IMR-90 (cell line): ENCODE measurements at regions not wholly inside any gene's neighbourhood (a gene's known extent, or its start where the extent isn't known, plus 50 kb on each side); places are given as distances from the start of the nearest gene placed in this dataset.

Experiments
- ATAC-seq: fragments of 200-7000 bp; cut with Tn5 transposase; 2 replicates; pipeline ENCODE4 v1.9.1; 2020; ENCODE audit warnings: low read depth, mild to moderate bottlenecking, moderate library complexity
- BruUV-seq: library from RNA; stranded (reverse); fragments of 400-500 nt; replicated peaks from 2 replicates; lab custom pipeline; 2021; lab: Mats Ljungman, UMichigan
- CTCF ChIA-PET: fragments of 300-600 bp; formaldehyde crosslinking; extraction: SDS; loops from one replicate; lab custom pipeline; 2021; ENCODE audit warnings: antibody characterized with exemption; lab: Yijun Ruan, JAX
- POLR2A ChIA-PET: fragments of 300-600 bp; sonication (Branson Sonifier 250); formaldehyde crosslinking; loops from one replicate; lab custom pipeline; 2022; ENCODE audit warnings: antibody characterized with exemption; ENCODE audit not compliant: unreplicated experiment; lab: Charles Lee
- DNase-seq: peaks from one replicate; pipeline ENCODE4 v3.0.0; 2013
- H2AFZ ChIP-seq: replicated peaks from 2 replicates; pipeline ENCODE3; 2013; ENCODE audit warnings: low read length, mild to moderate bottlenecking; ENCODE audit not compliant: poor library complexity
- H2AK5ac ChIP-seq: 2 replicates; pipeline ENCODE4 v1.6.1; 2013; ENCODE audit warnings: low read depth, low read length, inconsistent platforms
- H2AK9ac ChIP-seq: replicated peaks from 2 replicates; pipeline ENCODE3; 2013; ENCODE audit warnings: mild to moderate bottlenecking, low read depth, low read length, moderate library complexity; ENCODE audit not compliant: poor library complexity
- H2BK120ac ChIP-seq: 2 replicates; pipeline ENCODE4 v1.6.1; 2013; ENCODE audit warnings: low read depth, low read length, inconsistent platforms
- H2BK15ac ChIP-seq: 3 replicates; pipeline ENCODE4 v1.6.1; 2013; ENCODE audit warnings: low read depth, low read length, inconsistent platforms
- H2BK20ac ChIP-seq: 2 replicates; pipeline ENCODE4 v1.6.1; 2013; ENCODE audit warnings: low read depth, mild to moderate bottlenecking, inconsistent platforms, low read length, moderate library complexity
- H2BK5ac ChIP-seq: 2 replicates; pipeline ENCODE4 v1.6.1; 2013; ENCODE audit warnings: mild to moderate bottlenecking, low read depth, low read length, inconsistent platforms; ENCODE audit not compliant: poor library complexity, severe bottlenecking
- H3K14ac ChIP-seq: replicated peaks from 2 replicates; pipeline ENCODE4 v1.6.1; 2013; ENCODE audit warnings: low read depth, low read length, inconsistent platforms
- H3K18ac ChIP-seq: 2 replicates; pipeline ENCODE4 v1.6.1; 2013; ENCODE audit warnings: low read depth, low read length, control low read depth
- H3K23ac ChIP-seq: 2 replicates; pipeline ENCODE4 v1.6.1; 2013; ENCODE audit warnings: low read depth, low read length, inconsistent platforms
- H3K27ac ChIP-seq: 2 replicates; pipeline ENCODE4 v1.5.1; 2013; ENCODE audit warnings: mild to moderate bottlenecking, control low read depth, low read length; ENCODE audit not compliant: insufficient read depth
- H3K27me3 ChIP-seq: 2 replicates; pipeline ENCODE4 v1.6.1; 2013; ENCODE audit warnings: low read length; ENCODE audit not compliant: control insufficient read depth, insufficient read depth
- H3K36me3 ChIP-seq: 2 replicates; pipeline ENCODE4 v1.6.1; 2013; ENCODE audit warnings: low read length, mixed read lengths; ENCODE audit not compliant: control insufficient read depth, insufficient read depth
- H3K4ac ChIP-seq: 2 replicates; pipeline ENCODE4 v1.6.1; 2013; ENCODE audit warnings: low read depth, low read length, inconsistent platforms
- H3K4me1 ChIP-seq: 2 replicates; pipeline ENCODE4 v1.6.1; 2013; ENCODE audit warnings: low read length, mixed read lengths; ENCODE audit not compliant: control insufficient read depth, insufficient read depth
- H3K4me2 ChIP-seq: 2 replicates; pipeline ENCODE4 v1.6.1; 2013; ENCODE audit warnings: low read depth, mild to moderate bottlenecking, control low read depth, low read length, moderate library complexity
- H3K4me3 ChIP-seq: 2 replicates; pipeline ENCODE4 v1.5.1; 2013; ENCODE audit warnings: low read depth, mild to moderate bottlenecking, control low read depth, low read length, moderate library complexity; ENCODE audit not compliant: insufficient read depth
- H3K56ac ChIP-seq: 2 replicates; pipeline ENCODE4 v1.6.1; 2013; ENCODE audit warnings: low read length, inconsistent platforms; ENCODE audit not compliant: insufficient read depth; ENCODE audit errors: extremely low read depth
- H3K79me1 ChIP-seq, 2 experiments: 2 replicates each; pipeline ENCODE4 v1.6.1; 2013; ENCODE audit warnings: low read length in 2 of 2, inconsistent platforms in 1 of 2, low read depth in 1 of 2
- H3K9ac ChIP-seq: 2 replicates; pipeline ENCODE4 v1.6.1; 2013; ENCODE audit warnings: low read depth, low read length, control low read depth
- H3K9me1 ChIP-seq: 2 replicates; pipeline ENCODE4 v1.6.1; 2013; ENCODE audit warnings: low read length, inconsistent platforms; ENCODE audit not compliant: insufficient read depth
- H3K9me3 ChIP-seq: 2 replicates; pipeline ENCODE4 v1.6.1; 2013; ENCODE audit warnings: low read length; ENCODE audit not compliant: control insufficient read depth, insufficient read depth
- H4K20me1 ChIP-seq: 2 replicates; pipeline ENCODE4 v1.6.1; 2013; ENCODE audit warnings: low read length, inconsistent platforms; ENCODE audit not compliant: insufficient read depth
- H4K5ac ChIP-seq: 2 replicates; pipeline ENCODE4 v1.6.1; 2013; ENCODE audit warnings: mild to moderate bottlenecking, low read depth, low read length, control low read depth
- H4K8ac ChIP-seq, 2 experiments: 2 replicates each; pipeline ENCODE4 v1.6.1; 2013; ENCODE audit warnings: low read depth in 2 of 2, low read length in 2 of 2, control low read depth in 1 of 2, inconsistent platforms in 1 of 2
- H4K91ac ChIP-seq: 2 replicates; pipeline ENCODE4 v1.6.1; 2013; ENCODE audit warnings: low read depth, low read length, inconsistent platforms; ENCODE audit not compliant: insufficient read depth
- RCOR1 ChIP-seq: IDR thresholded peaks from 2 replicates; pipeline ENCODE4 v1.6.1; 2012; ENCODE audit warnings: mild to moderate bottlenecking, low read length, improper control_type of control experiment; ENCODE audit not compliant: insufficient replicate concordance
- WGBS, 2 experiments: methylation state at CpG; one replicate each; pipeline versions ENCODE4 v1.1.5 to v1.1.7; 2013; ENCODE audit warnings: missing lambda C conversion rate in 2 of 2; ENCODE audit not compliant: insufficient read length in 1 of 2; ENCODE audit errors: extremely low coverage in 2 of 2; 5-methylcytosine and 5-hydroxymethylcytosine counted together
- dilution Hi-C: fragments of 300-500 bp; cut with HindIII; formaldehyde crosslinking; loops from one replicate; pipeline ENCODE4 v1.14.3; 2018; ENCODE audit warnings: low sequenced_read_pairs; ENCODE audit not compliant: unreplicated experiment
- in situ Hi-C: fragments of 300-500 bp; cut with MboI; formaldehyde crosslinking; loops from 3 replicates; pipeline ENCODE4 v1.14.3; 2019; ENCODE audit warnings: low sequenced_read_pairs, inconsistent platforms, mixed read lengths
- intact Hi-C: fragments of 100-400 bp; cut with micrococcal nuclease; formaldehyde crosslinking; loops from 2 replicates; pipeline ENCODE4 v1.10.0; 2022

- H2BK5ac ChIP-seq = no peak overlapping the region
- dilution Hi-C loops (no loop called here), in situ Hi-C loops (no loop called here), intact Hi-C loops (no loop called here)
- no peak overlapping the region for H3K4ac ChIP-seq
- no peak overlapping the region for H3K27ac ChIP-seq
- no peaks in the 10 kb centered on the region for H3K79me1 ChIP-seq
- H2AK9ac ChIP-seq = no peak overlapping the region
- H2BK20ac ChIP-seq = no peak overlapping the region
- peak; percentile 19 for DNase-seq
- no peak overlapping the region for H4K5ac ChIP-seq
- H3K4me3 ChIP-seq = no peak overlapping the region
- no peaks in the 10 kb centered on the region for H3K9me3 ChIP-seq
- no peak overlapping the region for H2BK120ac ChIP-seq
- BruUV-seq = no TSS peak
- H3K9ac ChIP-seq = peak overlapping the region; percentile 23; the same call in 1 of the 2 replicates
- ATAC-seq = peak; percentile 22; the same call in 1 of the 2 replicates
- POLR2A ChIA-PET = no interaction called here
- WGBS, 2 experiments = 50% methylated on average over 1 of the region's 8 CpGs; no CpG with 5 or more reads in 1 of the 2 experiments
- peak overlapping the region; percentile 96 for H3K4me2 ChIP-seq
- no peak overlapping the region for H3K56ac ChIP-seq
- H2BK15ac ChIP-seq = no peak overlapping the region
- CTCF ChIA-PET = interaction anchor here (0.5 to 0.7 kb wide), 2 partner anchors 8 to 16 kb away, joined by 3 to 5 read pairs; no protein-coding TSS in a partner anchor
- no peak for TF ChIP-seq RCOR1
- H3K36me3 ChIP-seq = no peaks in the 10 kb centered on the region
- H4K20me1 ChIP-seq = no peaks in the 10 kb centered on the region
- peak overlapping the region; percentile 86 for H3K23ac ChIP-seq
- H2AFZ ChIP-seq = no peak overlapping the region
- peak overlapping the region; percentile 81; the same call in 1 of the 2 replicates for H3K14ac ChIP-seq
- H3K9me1 ChIP-seq = no peaks in the 10 kb centered on the region
- no peak overlapping the region for H4K91ac ChIP-seq
- no peaks in the 10 kb centered on the region for H3K27me3 ChIP-seq
- H2AK5ac ChIP-seq = no peak overlapping the region
- peaks cover 6% of the 10 kb centered on the region for H3K4me1 ChIP-seq
- 0 out of 4 replicates have a peak overlapping the region, but pooled peaks of 1 of the 2 experiments have one; percentile 59 for H4K8ac ChIP-seq
- H3K18ac ChIP-seq = peak overlapping the region; percentile 66; the same call in 1 of the 2 replicates
Measured at GRCh38 chr3:117793622-117794265, 1084.2 kb downstream of the TUSC7 start.
